OCI-LY1 (cell line): ENCODE measurements at regions not wholly inside any gene's neighbourhood (a gene's known extent, or its start where the extent isn't known, plus 50 kb on each side); places are given as distances from the start of the nearest gene placed in this dataset.

Source experiments
- H2AFZ ChIP-seq: fragments of 200-600 bp; sonication (generic), shearing (Covaris generic); 2 replicates; pipeline ENCODE4 v1.6.0; 2014; ENCODE audit warnings: antibody characterized with exemption, mild to moderate bottlenecking, low read length
- H3F3A ChIP-seq: fragments of 200-600 bp; sonication (generic), shearing (Covaris generic); 2 replicates; pipeline ENCODE4 v1.6.0; 2014; ENCODE audit warnings: mild to moderate bottlenecking, antibody characterized with exemption, low read length, moderate library complexity; ENCODE audit not compliant: insufficient read depth
- H3K27ac ChIP-seq: fragments of 200-600 bp; sonication (generic); 2 replicates; pipeline ENCODE4 v1.5.1; 2014; ENCODE audit warnings: low read length, mixed run types, mild to moderate bottlenecking, low read depth; ENCODE audit not compliant: poor library complexity, severe bottlenecking
- H3K27me3 ChIP-seq: fragments of 200-600 bp; sonication (generic); 2 replicates; pipeline ENCODE4 v1.6.0; 2014; ENCODE audit warnings: antibody characterized with exemption, mild to moderate bottlenecking, low read length, moderate library complexity; ENCODE audit not compliant: insufficient read depth
- H3K36me3 ChIP-seq: fragments of 200-600 bp; sonication (generic); 2 replicates; pipeline ENCODE4 v1.6.1; 2014; ENCODE audit warnings: mild to moderate bottlenecking, antibody characterized with exemption, low read length, moderate library complexity, mixed read lengths; ENCODE audit not compliant: insufficient read depth
- H3K4me1 ChIP-seq: fragments of 200-600 bp; sonication (generic); 2 replicates; pipeline ENCODE4 v1.5.1; 2014; ENCODE audit warnings: mild to moderate bottlenecking, low read length, moderate library complexity; ENCODE audit not compliant: insufficient read depth, severe bottlenecking
- H3K4me2 ChIP-seq: fragments of 200-600 bp; sonication (generic), shearing (Covaris generic); 2 replicates; pipeline ENCODE4 v1.6.1; 2014; ENCODE audit warnings: low read length
- H3K4me3 ChIP-seq: fragments of 200-600 bp; sonication (generic); 2 replicates; pipeline ENCODE4 v1.5.1; 2014; ENCODE audit warnings: low read length, low read depth, mild to moderate bottlenecking, mixed read lengths; ENCODE audit not compliant: poor library complexity, severe bottlenecking
- H3K79me2 ChIP-seq: fragments of 200-600 bp; shearing (Covaris generic); 2 replicates; pipeline ENCODE4 v1.6.1; 2016; ENCODE audit warnings: mixed run types, low read length, mixed read lengths; ENCODE audit not compliant: insufficient read depth
- H3K9ac ChIP-seq: fragments of 200-600 bp; sonication (generic), shearing (Covaris generic); 2 replicates; pipeline ENCODE4 v1.6.1; 2014; ENCODE audit warnings: mild to moderate bottlenecking, low read length, mixed read lengths
- H3K9me2 ChIP-seq: fragments of 200-600 bp; sonication (generic), shearing (Covaris generic); 2 replicates; pipeline ENCODE4 v1.6.1; 2014; ENCODE audit warnings: low read depth, mild to moderate bottlenecking, low read length, mixed read lengths
- H3K9me3 ChIP-seq: fragments of 200-600 bp; shearing (Covaris generic); 2 replicates; pipeline ENCODE4 v1.6.1; 2014; ENCODE audit warnings: low read length, mixed read lengths
- H4K20me1 ChIP-seq: fragments of 200-600 bp; sonication (generic), shearing (Covaris generic); 2 replicates; pipeline ENCODE4 v1.6.0; 2016; ENCODE audit warnings: mild to moderate bottlenecking, low read length; ENCODE audit not compliant: insufficient read depth
- CTCF ChIP-seq: fragments of 200-600 bp; sonication (generic), shearing (Covaris generic); IDR thresholded peaks from 2 replicates; pipeline ENCODE4 v1.5.1; 2017; ENCODE audit warnings: mild to moderate bottlenecking, antibody characterized with exemption, low read length, moderate library complexity, mixed read lengths
- EZH2 ChIP-seq: fragments of 200-600 bp; sonication (generic), shearing (Covaris generic); IDR thresholded peaks from 2 replicates; pipeline ENCODE4 v1.8.0; 2017; ENCODE audit warnings: borderline replicate concordance, mixed run types, mild to moderate bottlenecking, antibody characterized with exemption, low read length, moderate library complexity, mixed read lengths

DNA sequence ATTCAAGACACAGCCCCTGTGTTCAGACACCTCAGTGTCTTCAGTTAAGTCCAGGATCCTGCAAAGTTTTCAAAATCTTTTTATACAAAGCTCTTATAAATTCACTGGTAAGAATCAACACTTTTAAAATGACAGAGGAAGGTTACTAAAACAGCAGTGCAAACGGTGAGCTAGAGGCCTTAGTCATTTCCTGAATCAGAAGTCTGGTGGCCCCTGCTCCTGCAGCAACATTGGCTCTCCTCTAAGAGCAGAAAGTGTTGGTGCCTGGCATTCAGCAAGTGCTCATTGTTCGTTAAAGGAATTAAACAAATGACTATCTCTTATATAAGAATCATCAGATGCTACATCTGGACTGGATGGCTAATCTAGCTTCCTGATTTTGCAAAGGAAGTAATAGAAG, 282.9 kb downstream of the PTGER3 start:
- Histone ChIP-seq H2AFZ (no peak overlapping the region), H3K4me2 (no peak overlapping the region), H3F3A (no peaks in the 10 kb centered on the region), H3K9me3 (no peaks in the 10 kb centered on the region), H4K20me1 (no peaks in the 10 kb centered on the region), H3K9ac (no peak overlapping the region), H3K4me1 (no peaks in the 10 kb centered on the region), H3K36me3 (no peaks in the 10 kb centered on the region), H3K79me2 (no peaks in the 10 kb centered on the region), H3K27me3 (no peaks in the 10 kb centered on the region), H3K9me2 (no peaks in the 10 kb centered on the region), H3K27ac (no peak overlapping the region), H3K4me3 (no peak overlapping the region)
- TF ChIP-seq EZH2 (no peak), CTCF (no peak)

GRCh38 chr1:70767377-70767776, 280.2 kb downstream of the PTGER3 start:
- Histone ChIP-seq H3F3A (no peaks in the 10 kb centered on the region), H3K36me3 (no peaks in the 10 kb centered on the region), H4K20me1 (no peaks in the 10 kb centered on the region), H3K4me3 (no peak overlapping the region), H3K9ac (no peak overlapping the region), H3K9me3 (no peaks in the 10 kb centered on the region), H3K4me2 (no peak overlapping the region), H3K27me3 (no peaks in the 10 kb centered on the region), H3K27ac (no peak overlapping the region), H3K4me1 (no peaks in the 10 kb centered on the region), H3K9me2 (no peaks in the 10 kb centered on the region), H3K79me2 (no peaks in the 10 kb centered on the region), H2AFZ (no peak overlapping the region)
- TF ChIP-seq CTCF (no peak), EZH2 (no peak)

- Histone ChIP-seq H3K27me3 (no peaks in the 10 kb centered on the region), H3K9me2 (no peaks in the 10 kb centered on the region), H2AFZ (no peak overlapping the region), H3K9me3 (no peaks in the 10 kb centered on the region), H3K9ac (no peak overlapping the region), H3K27ac (no peak overlapping the region), H3F3A (no peaks in the 10 kb centered on the region), H3K4me2 (no peak overlapping the region), H3K36me3 (no peaks in the 10 kb centered on the region), H3K4me3 (no peak overlapping the region), H3K79me2 (no peaks in the 10 kb centered on the region), H3K4me1 (no peaks in the 10 kb centered on the region), H4K20me1 (no peaks in the 10 kb centered on the region)
- TF ChIP-seq CTCF (no peak), EZH2 (no peak)
Observed at GRCh38 chr1:70768216-70768615, 279.4 kb downstream of the PTGER3 start.
